H9 (cell line): ENCODE measurements at regions not wholly inside any gene's neighbourhood (a gene's known extent, or its start where the extent isn't known, plus 50 kb on each side); places are given as distances from the start of the nearest gene placed in this dataset.

Experiments used
- DNase-seq: peaks from one replicate; pipeline ENCODE4 v3.0.0-alpha.2; 2017
- H2AFZ ChIP-seq: one replicate; pipeline ENCODE4 v1.6.1; 2013; ENCODE audit warnings: mild to moderate bottlenecking, low read length, control low read depth, moderate library complexity
- H2AK5ac ChIP-seq: 2 replicates; pipeline ENCODE4 v1.6.1; 2013; ENCODE audit warnings: low read length, control low read depth, mixed read lengths; ENCODE audit not compliant: insufficient read length
- H2BK120ac ChIP-seq: one replicate; pipeline ENCODE4 v1.6.1; 2013; ENCODE audit warnings: low read depth, mild to moderate bottlenecking, low read length, control low read depth, inconsistent platforms; ENCODE audit not compliant: poor library complexity, severe bottlenecking
- H2BK12ac ChIP-seq: 2 replicates; pipeline ENCODE4 v1.6.1; 2013; ENCODE audit warnings: low read length, control low read depth, mixed read lengths, low read depth; ENCODE audit not compliant: insufficient read length
- H2BK15ac ChIP-seq: 2 replicates; pipeline ENCODE4 v1.6.1; 2013; ENCODE audit warnings: low read depth, low read length, control low read depth
- H2BK20ac ChIP-seq: one replicate; pipeline ENCODE4 v1.6.1; 2013; ENCODE audit warnings: low read depth, mild to moderate bottlenecking, low read length, control low read depth, inconsistent platforms; ENCODE audit not compliant: poor library complexity, severe bottlenecking
- H2BK5ac ChIP-seq: 2 replicates; pipeline ENCODE4 v1.6.1; 2013; ENCODE audit warnings: low read length, control low read depth, mixed read lengths; ENCODE audit not compliant: insufficient read length
- H3K14ac ChIP-seq: 2 replicates; pipeline ENCODE4 v1.6.1; 2013; ENCODE audit warnings: low read length, control low read depth; ENCODE audit not compliant: insufficient read depth
- H3K18ac ChIP-seq: 2 replicates; pipeline ENCODE4 v1.6.1; 2013; ENCODE audit warnings: low read depth, mild to moderate bottlenecking, mixed read lengths, low read length, control low read depth; ENCODE audit not compliant: insufficient read length
- H3K23ac ChIP-seq: 2 replicates; pipeline ENCODE4 v1.6.1; 2013; ENCODE audit warnings: low read length, control low read depth, mixed read lengths, low read depth; ENCODE audit not compliant: insufficient read length
- H3K23me2 ChIP-seq: 2 replicates; pipeline ENCODE4 v1.6.1; 2013; ENCODE audit warnings: low read depth, mild to moderate bottlenecking, mixed read lengths, low read length, control low read depth; ENCODE audit not compliant: insufficient read length, poor library complexity, severe bottlenecking
- H3K27ac ChIP-seq: 2 replicates; pipeline ENCODE4 v1.5.1; 2013; ENCODE audit warnings: low read length, control low read depth, mixed read lengths, low read depth; ENCODE audit not compliant: insufficient read length
- H3K27me3 ChIP-seq: 2 replicates; pipeline ENCODE4 v1.6.1; 2013; ENCODE audit warnings: low read length, control low read depth, inconsistent platforms; ENCODE audit not compliant: insufficient read depth
- H3K4ac ChIP-seq: 2 replicates; pipeline ENCODE4 v1.6.1; 2013; ENCODE audit warnings: low read depth, mild to moderate bottlenecking, control low read depth, inconsistent platforms, low read length, moderate library complexity
- H3K4me1 ChIP-seq: 2 replicates; pipeline ENCODE4 v1.6.1; 2013; ENCODE audit warnings: low read length, control low read depth, inconsistent platforms; ENCODE audit not compliant: insufficient read depth
- H3K4me2 ChIP-seq: 2 replicates; pipeline ENCODE4 v1.6.1; 2013; ENCODE audit warnings: low read length, control low read depth, mixed read lengths; ENCODE audit not compliant: insufficient read length, insufficient read depth
- H3K56ac ChIP-seq: 2 replicates; pipeline ENCODE4 v1.6.1; 2013; ENCODE audit warnings: low read depth, mild to moderate bottlenecking, mixed read lengths, low read length, control low read depth; ENCODE audit not compliant: insufficient read length
- H3K79me1 ChIP-seq: 2 replicates; pipeline ENCODE4 v1.6.1; 2013; ENCODE audit warnings: low read depth, mild to moderate bottlenecking, moderate library complexity, low read length, control low read depth, inconsistent platforms; ENCODE audit not compliant: insufficient read depth, poor library complexity, severe bottlenecking
- H3K79me2 ChIP-seq: 2 replicates; pipeline ENCODE4 v1.6.1; 2013; ENCODE audit warnings: low read length, control low read depth, inconsistent platforms; ENCODE audit not compliant: insufficient read depth
- H3K9ac ChIP-seq: 2 replicates; pipeline ENCODE4 v1.6.1; 2013; ENCODE audit warnings: low read length, control low read depth, mixed read lengths; ENCODE audit not compliant: insufficient read length; ENCODE audit errors: extremely low read depth
- H3K9me3 ChIP-seq: one replicate; pipeline ENCODE4 v1.6.1; 2013; ENCODE audit warnings: low read depth, low read length, inconsistent platforms; ENCODE audit not compliant: control insufficient read depth
- H3T11ph ChIP-seq: one replicate; pipeline ENCODE4 v1.6.1; 2013; ENCODE audit warnings: mild to moderate bottlenecking, low read length, control low read depth, inconsistent platforms
- H4K20me1 ChIP-seq: one replicate; pipeline ENCODE4 v1.6.1; 2013; ENCODE audit not compliant: control insufficient read depth, insufficient read length, insufficient read depth
- H4K5ac ChIP-seq: 2 replicates; pipeline ENCODE4 v1.6.1; 2013; ENCODE audit warnings: low read depth, mild to moderate bottlenecking, mixed read lengths, low read length, control low read depth; ENCODE audit not compliant: insufficient read length
- H4K8ac ChIP-seq: replicated peaks from 2 replicates; pipeline ENCODE4 v1.6.1; 2013; ENCODE audit warnings: low read length, control low read depth, mixed read lengths, low read depth; ENCODE audit not compliant: insufficient read length
- H4K91ac ChIP-seq: 2 replicates; pipeline ENCODE4 v1.6.1; 2013; ENCODE audit warnings: low read depth, mild to moderate bottlenecking, moderate library complexity, mixed read lengths, low read length, control low read depth; ENCODE audit not compliant: insufficient read length
- H3K27ac Mint-ChIP-seq, 3 experiments: 2 replicates in 2 of 3; 3 replicates in 1 of 3; pipeline ENCODE4 v1.8.0; 2020 to 2021; ENCODE audit warnings: mixed read lengths in 3 of 3, mild to moderate bottlenecking in 1 of 3, moderate library complexity in 1 of 3
- H3K27me3 Mint-ChIP-seq: 2 replicates; pipeline ENCODE4 v1.8.0; 2021; ENCODE audit warnings: low read depth, mild to moderate bottlenecking, moderate library complexity, mixed read lengths
- H3K36me3 Mint-ChIP-seq, 3 experiments: 2 replicates in 2 of 3; 3 replicates in 1 of 3; pipeline ENCODE4 v1.8.0; 2020 to 2021; ENCODE audit warnings: low read depth in 3 of 3, mixed read lengths in 3 of 3; ENCODE audit not compliant: insufficient read depth in 1 of 3
- H3K4me1 Mint-ChIP-seq, 2 experiments: 2 replicates each; pipeline ENCODE4 v1.8.0; 2020; ENCODE audit warnings: mixed read lengths in 2 of 2
- H3K4me3 Mint-ChIP-seq, 2 experiments: 2 replicates in 1 of 2; 3 replicates in 1 of 2; pipeline ENCODE4 v1.8.0; 2020 to 2021; ENCODE audit warnings: mild to moderate bottlenecking in 2 of 2, mixed read lengths in 2 of 2, moderate library complexity in 1 of 2
- H3K9me3 Mint-ChIP-seq, 2 experiments: 2 replicates in 1 of 2; 3 replicates in 1 of 2; pipeline ENCODE4 v1.8.0; 2020; ENCODE audit warnings: mild to moderate bottlenecking in 2 of 2, mixed read lengths in 2 of 2, moderate library complexity in 1 of 2
- WGBS: extraction: QIAGEN DNeasy Blood & Tissue Kit; methylation state at CpG from one replicate; pipeline ENCODE4 v1.1.7; 2013; ENCODE audit warnings: missing lambda C conversion rate, low lambda C conversion rate, mixed read lengths; ENCODE audit not compliant: insufficient read length; ENCODE audit errors: extremely low coverage; 5-methylcytosine and 5-hydroxymethylcytosine counted together
- TF ChIP-seq, protein P1 (sequence below): fragments of 200-600 bp; sonication (generic); conservative IDR thresholded peaks from 3 replicates; pipeline ENCODE4 v1.8.0; 2021; ENCODE audit warnings: antibody characterized with exemption, mild to moderate bottlenecking

DNA sequence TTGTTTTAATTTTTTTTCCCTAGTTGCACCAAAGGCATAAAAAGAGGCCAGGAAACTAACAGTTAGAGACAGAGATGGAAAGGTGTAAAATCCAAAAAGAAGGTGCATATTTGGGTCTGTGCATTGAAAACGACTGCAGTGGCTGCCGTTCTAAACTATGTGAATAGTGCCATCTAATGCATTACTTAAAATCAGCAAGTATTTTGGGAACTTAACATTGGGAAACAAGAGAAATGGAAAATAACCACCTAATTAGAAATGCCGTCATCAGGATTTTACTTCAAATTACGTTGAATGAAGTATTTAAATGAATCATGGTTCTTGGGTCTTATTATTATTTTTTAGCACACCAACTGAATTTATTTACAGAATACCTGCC, 189.5 kb upstream of the MIR17HG start:
- no peak overlapping the region for H2AK5ac ChIP-seq
- no peaks in the 10 kb centered on the region for H3K23me2 ChIP-seq
- H3K4ac ChIP-seq = no peak overlapping the region
- H3K4me1 ChIP-seq = peaks cover 10% of the 10 kb centered on the region
- no peak overlapping the region for H3K14ac ChIP-seq
- no peaks in the 10 kb centered on the region for H3K79me1 ChIP-seq
- no peak overlapping the region for H3K9ac ChIP-seq
- no peaks in the 10 kb centered on the region for H3K79me2 ChIP-seq
- Mint-ChIP-seq H3K9me3 (peaks cover 0 to 3% of the 10 kb centered on the region in 2 experiments; a peak in 1 of 5 replicates), H3K27me3 (peaks cover 1% of the 10 kb centered on the region), H3K4me1 (peaks cover 16 to 21% of the 10 kb centered on the region in 2 experiments), H3K27ac (no peak overlapping the region), H3K4me3 (no peak overlapping the region), H3K36me3 (no peaks in the 10 kb centered on the region)
- H3K27ac ChIP-seq = no peak overlapping the region
- TF ChIP-seq, protein P1, sequence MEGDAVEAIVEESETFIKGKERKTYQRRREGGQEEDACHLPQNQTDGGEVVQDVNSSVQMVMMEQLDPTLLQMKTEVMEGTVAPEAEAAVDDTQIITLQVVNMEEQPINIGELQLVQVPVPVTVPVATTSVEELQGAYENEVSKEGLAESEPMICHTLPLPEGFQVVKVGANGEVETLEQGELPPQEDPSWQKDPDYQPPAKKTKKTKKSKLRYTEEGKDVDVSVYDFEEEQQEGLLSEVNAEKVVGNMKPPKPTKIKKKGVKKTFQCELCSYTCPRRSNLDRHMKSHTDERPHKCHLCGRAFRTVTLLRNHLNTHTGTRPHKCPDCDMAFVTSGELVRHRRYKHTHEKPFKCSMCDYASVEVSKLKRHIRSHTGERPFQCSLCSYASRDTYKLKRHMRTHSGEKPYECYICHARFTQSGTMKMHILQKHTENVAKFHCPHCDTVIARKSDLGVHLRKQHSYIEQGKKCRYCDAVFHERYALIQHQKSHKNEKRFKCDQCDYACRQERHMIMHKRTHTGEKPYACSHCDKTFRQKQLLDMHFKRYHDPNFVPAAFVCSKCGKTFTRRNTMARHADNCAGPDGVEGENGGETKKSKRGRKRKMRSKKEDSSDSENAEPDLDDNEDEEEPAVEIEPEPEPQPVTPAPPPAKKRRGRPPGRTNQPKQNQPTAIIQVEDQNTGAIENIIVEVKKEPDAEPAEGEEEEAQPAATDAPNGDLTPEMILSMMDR = no peak
- H3K9me3 ChIP-seq = no peaks in the 10 kb centered on the region
- no peaks in the 10 kb centered on the region for H4K20me1 ChIP-seq
- no peak overlapping the region for H2BK15ac ChIP-seq
- no peaks in the 10 kb centered on the region for H3K27me3 ChIP-seq
- no peak overlapping the region for H2BK12ac ChIP-seq
- H3K56ac ChIP-seq = no peak overlapping the region
- no peak overlapping the region for H3K23ac ChIP-seq
- no peak overlapping the region for H3K18ac ChIP-seq
- H4K8ac ChIP-seq = no peak overlapping the region
- H4K5ac ChIP-seq = no peak overlapping the region
- no peak for DNase-seq
- H2AFZ ChIP-seq = no peak overlapping the region
- no peak overlapping the region for H3T11ph ChIP-seq
- H2BK5ac ChIP-seq = no peak overlapping the region
- no peak overlapping the region for H4K91ac ChIP-seq
- no peak overlapping the region for H2BK20ac ChIP-seq
- no peak overlapping the region for H2BK120ac ChIP-seq
- no peak overlapping the region for H3K4me2 ChIP-seq
- no CpG with 5 or more reads among the region's 4 CpGs for WGBS
